Activated T-cell treated with anti-CD3 and anti-CD28 coated beads, Interleukin-2, amount 50 U/mL, for 48 hours (primary cell): ENCODE measurements at regions not wholly inside any gene's neighbourhood (a gene's known extent, or its start where the extent isn't known, plus 50 kb on each side); places are given as distances from the start of the nearest gene placed in this dataset.

ENCODE experiments used
- DNase-seq, 2 experiments: peaks; one replicate each; pipeline ENCODE4 v3.0.0-alpha.2; 2020

- DNase-seq, result no peak
Measured at GRCh38 chr7:53539558-53539957, 504.1 kb downstream of the POM121L12 start.

- DNase-seq, result no peak
Measured at GRCh38 chr7:53541475-53541874, 506.0 kb downstream of the POM121L12 start.

GRCh38 chr7:53542157-53542556 is 506.7 kb downstream of the POM121L12 start:
- DNase-seq, result no peak
